ENCODE measurements at regions not wholly inside any gene's neighbourhood (a gene's known extent, or its start where the extent isn't known, plus 50 kb on each side); places are given as distances from the start of the nearest gene placed in this dataset.

DNA sequence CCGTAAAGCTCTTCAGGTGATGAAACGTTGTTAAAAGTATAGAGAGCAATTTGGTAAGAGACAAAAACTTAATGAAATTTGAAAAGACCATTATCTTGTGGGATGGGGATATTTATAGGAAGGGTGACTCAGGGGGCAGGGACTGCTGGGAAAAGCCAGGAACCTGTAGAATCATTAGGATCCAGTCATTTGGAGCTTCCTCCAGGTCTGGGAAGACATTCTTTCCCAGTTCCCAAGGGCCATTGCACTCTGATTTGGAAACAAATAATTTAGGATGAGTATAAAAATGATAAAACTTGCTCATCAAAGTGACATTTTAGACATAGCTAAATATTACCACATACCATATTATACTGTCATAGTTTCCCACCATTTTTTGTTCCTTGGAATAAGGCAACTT, 143.9 kb downstream of the PFKFB3 start:
- TF ChIP-seq RFX5 (IDR thresholded peaks at IDR 0.05; ENCODE audit: borderline replicate concordance, low read depth, low read length) (no peak), POLR2A (IDR thresholded peaks at IDR 0.05; ENCODE audit: control extremely low read depth in 1 of 2, low read depth in 2 of 2, low read length in 2 of 2) (no peak), ASH2L (IDR thresholded peaks at IDR 0.05; ENCODE audit: low read length) (no peak), CEBPB (IDR thresholded peaks at IDR 0.05; ENCODE audit: low read depth, low read length) (no peak), PHF8 (conservative IDR thresholded peaks at IDR 0.05; ENCODE audit: low read depth, low read length) (no peak)
- TF ChIP-seq, protein P1, sequence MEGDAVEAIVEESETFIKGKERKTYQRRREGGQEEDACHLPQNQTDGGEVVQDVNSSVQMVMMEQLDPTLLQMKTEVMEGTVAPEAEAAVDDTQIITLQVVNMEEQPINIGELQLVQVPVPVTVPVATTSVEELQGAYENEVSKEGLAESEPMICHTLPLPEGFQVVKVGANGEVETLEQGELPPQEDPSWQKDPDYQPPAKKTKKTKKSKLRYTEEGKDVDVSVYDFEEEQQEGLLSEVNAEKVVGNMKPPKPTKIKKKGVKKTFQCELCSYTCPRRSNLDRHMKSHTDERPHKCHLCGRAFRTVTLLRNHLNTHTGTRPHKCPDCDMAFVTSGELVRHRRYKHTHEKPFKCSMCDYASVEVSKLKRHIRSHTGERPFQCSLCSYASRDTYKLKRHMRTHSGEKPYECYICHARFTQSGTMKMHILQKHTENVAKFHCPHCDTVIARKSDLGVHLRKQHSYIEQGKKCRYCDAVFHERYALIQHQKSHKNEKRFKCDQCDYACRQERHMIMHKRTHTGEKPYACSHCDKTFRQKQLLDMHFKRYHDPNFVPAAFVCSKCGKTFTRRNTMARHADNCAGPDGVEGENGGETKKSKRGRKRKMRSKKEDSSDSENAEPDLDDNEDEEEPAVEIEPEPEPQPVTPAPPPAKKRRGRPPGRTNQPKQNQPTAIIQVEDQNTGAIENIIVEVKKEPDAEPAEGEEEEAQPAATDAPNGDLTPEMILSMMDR (IDR thresholded peaks at IDR 0.05; ENCODE audit: control extremely low read depth in 1 of 3, insufficient read depth in 1 of 3, low read depth in 1 of 3, low read length in 3 of 3) = no peak

All from H1 (cell line).